HEK293 (cell line): ENCODE measurements at regions not wholly inside any gene's neighbourhood (a gene's known extent, or its start where the extent isn't known, plus 50 kb on each side); places are given as distances from the start of the nearest gene placed in this dataset.

Experiments
- CTCF ChIA-PET: fragments of 350-600 bp; formaldehyde crosslinking; extraction: SDS; loops from one replicate; lab custom pipeline; 2021; ENCODE audit warnings: antibody characterized with exemption; lab: Yijun Ruan, JAX
- POLR2A ChIA-PET: fragments of 300-600 bp; formaldehyde crosslinking; extraction: SDS; loops from one replicate; lab custom pipeline; 2020; ENCODE audit warnings: antibody characterized with exemption, inconsistent platforms; lab: Yijun Ruan, JAX
- H3K27ac ChIP-seq: fragments of 200-500 bp; sonication (Bioruptor generic); 2 replicates; pipeline ENCODE4 v1.5.1; 2014; ENCODE audit warnings: low read depth, low read length, control low read depth, inconsistent platforms; ENCODE audit errors: extremely low read depth
- H3K36me3 ChIP-seq, 2 experiments: fragments of 200-500 bp in 1 of 2; sonication (Bioruptor generic) in 1 of 2; 1 replicate in 1 of 2; 2 replicates in 1 of 2; pipeline ENCODE4 v1.5.1; 2014 to 2017; ENCODE audit warnings: inconsistent platforms in 2 of 2, low read length in 2 of 2; ENCODE audit not compliant: control insufficient read depth in 2 of 2, insufficient read depth in 1 of 2
- H3K4me1 ChIP-seq: fragments of 200-500 bp; sonication (Bioruptor generic); 2 replicates; pipeline ENCODE4 v1.5.1; 2014; ENCODE audit warnings: mild to moderate bottlenecking, low read length, inconsistent platforms; ENCODE audit not compliant: control insufficient read depth, insufficient read depth
- H3K4me3 ChIP-seq: 2 replicates; pipeline ENCODE4 v1.5.1; 2011; ENCODE audit warnings: low read depth, mild to moderate bottlenecking, control low read depth, low read length, moderate library complexity
- H3K9me3 ChIP-seq: fragments of 200-500 bp; sonication (Bioruptor generic); 2 replicates; pipeline ENCODE4 v1.5.1; 2014; ENCODE audit warnings: low read depth, low read length, inconsistent platforms; ENCODE audit not compliant: control insufficient read depth, insufficient read depth
- KLF16 ChIP-seq: fragments of 450-650 bp; formaldehyde crosslinking; IDR thresholded peaks from 2 replicates; pipeline ENCODE4 v1.5.1; 2017; ENCODE audit warnings: missing biosample characterization, missing genetic modification characterization
- KLF17 ChIP-seq: fragments of 450-650 bp; formaldehyde crosslinking; IDR thresholded peaks from 2 replicates; pipeline ENCODE4 v1.5.1; 2016; ENCODE audit warnings: missing biosample characterization, missing genetic modification characterization
- MYNN ChIP-seq: fragments of 450-650 bp; formaldehyde crosslinking; IDR thresholded peaks from 2 replicates; pipeline ENCODE4 v1.5.1; 2016; ENCODE audit warnings: missing biosample characterization, missing genetic modification characterization, borderline replicate concordance
- SP3 ChIP-seq: fragments of 450-650 bp; formaldehyde crosslinking; IDR thresholded peaks from 2 replicates; pipeline ENCODE4 v1.5.1; 2016; ENCODE audit warnings: missing biosample characterization, missing genetic modification characterization
- TSHZ1 ChIP-seq: fragments of 450-650 bp; formaldehyde crosslinking; IDR thresholded peaks from 2 replicates; pipeline ENCODE4 v1.5.1; 2016; ENCODE audit warnings: missing biosample characterization, missing genetic modification characterization, borderline replicate concordance
- YY1 ChIP-seq: fragments of 450-650 bp; formaldehyde crosslinking; IDR thresholded peaks from 2 replicates; pipeline ENCODE4 v1.5.1; 2018; ENCODE audit warnings: missing biosample characterization, missing genetic modification characterization
- ZBTB6 ChIP-seq: fragments of 450-650 bp; formaldehyde crosslinking; IDR thresholded peaks from 2 replicates; pipeline ENCODE4 v1.5.1; 2017; ENCODE audit warnings: missing biosample characterization, missing genetic modification characterization
- ZBTB7A ChIP-seq: fragments of 450-650 bp; formaldehyde crosslinking; IDR thresholded peaks from 2 replicates; pipeline ENCODE4 v1.5.1; 2016; ENCODE audit warnings: low read depth, missing biosample characterization, missing genetic modification characterization
- ZBTB8A ChIP-seq: fragments of 450-650 bp; formaldehyde crosslinking; IDR thresholded peaks from 2 replicates; pipeline ENCODE4 v1.5.1; 2016; ENCODE audit warnings: missing biosample characterization, missing genetic modification characterization
- ZNF138 ChIP-seq: fragments of 450-650 bp; formaldehyde crosslinking; IDR thresholded peaks from 2 replicates; pipeline ENCODE4 v1.5.1; 2016; ENCODE audit warnings: missing biosample characterization, missing genetic modification characterization, borderline replicate concordance
- ZNF184 ChIP-seq: fragments of 450-650 bp; IDR thresholded peaks from 2 replicates; pipeline ENCODE4 v1.5.1; 2018; ENCODE audit warnings: missing biosample characterization, mild to moderate bottlenecking, missing genetic modification characterization
- ZNF404 ChIP-seq: fragments of 450-650 bp; formaldehyde crosslinking; IDR thresholded peaks from 2 replicates; pipeline ENCODE4 v1.5.1; 2017; ENCODE audit warnings: missing biosample characterization, missing genetic modification characterization
- ZNF416 ChIP-seq: fragments of 450-650 bp; formaldehyde crosslinking; IDR thresholded peaks from 2 replicates; pipeline ENCODE4 v1.5.1; 2016; ENCODE audit warnings: missing biosample characterization, missing genetic modification characterization
- ZNF621 ChIP-seq: fragments of 450-650 bp; formaldehyde crosslinking; IDR thresholded peaks from 2 replicates; pipeline ENCODE4 v1.5.1; 2017; ENCODE audit warnings: missing biosample characterization, missing genetic modification characterization
- ZNF654 ChIP-seq: fragments of 450-650 bp; formaldehyde crosslinking; IDR thresholded peaks from 2 replicates; pipeline ENCODE4 v1.5.1; 2016; ENCODE audit warnings: low read depth, missing biosample characterization, missing genetic modification characterization
- ZNF791 ChIP-seq: fragments of 450-650 bp; formaldehyde crosslinking; IDR thresholded peaks from 2 replicates; pipeline ENCODE4 v1.5.1; 2016; ENCODE audit warnings: missing biosample characterization, missing genetic modification characterization
- ZNF792 ChIP-seq: fragments of 450-650 bp; formaldehyde crosslinking; IDR thresholded peaks from 2 replicates; pipeline ENCODE4 v1.5.1; 2016; ENCODE audit warnings: missing biosample characterization, missing genetic modification characterization
- ZSCAN18 ChIP-seq: fragments of 450-650 bp; formaldehyde crosslinking; IDR thresholded peaks from 2 replicates; pipeline ENCODE4 v1.5.1; 2016; ENCODE audit warnings: missing biosample characterization, missing genetic modification characterization
- ZSCAN4 ChIP-seq: fragments of 450-650 bp; formaldehyde crosslinking; IDR thresholded peaks from 2 replicates; pipeline ENCODE4 v1.5.1; 2017; ENCODE audit warnings: missing biosample characterization, missing genetic modification characterization
- TF ChIP-seq, protein P1 (sequence below): IDR thresholded peaks from 2 replicates; pipeline ENCODE4 v1.6.1; 2011; ENCODE audit warnings: mild to moderate bottlenecking, low read depth, low read length, borderline replicate concordance

- no peak overlapping the region for H3K27ac ChIP-seq
- CTCF ChIA-PET = no interaction called here
Observed at GRCh38 chr2:128552806-128553551, 234.3 kb upstream of the HS6ST1 start.

DNA sequence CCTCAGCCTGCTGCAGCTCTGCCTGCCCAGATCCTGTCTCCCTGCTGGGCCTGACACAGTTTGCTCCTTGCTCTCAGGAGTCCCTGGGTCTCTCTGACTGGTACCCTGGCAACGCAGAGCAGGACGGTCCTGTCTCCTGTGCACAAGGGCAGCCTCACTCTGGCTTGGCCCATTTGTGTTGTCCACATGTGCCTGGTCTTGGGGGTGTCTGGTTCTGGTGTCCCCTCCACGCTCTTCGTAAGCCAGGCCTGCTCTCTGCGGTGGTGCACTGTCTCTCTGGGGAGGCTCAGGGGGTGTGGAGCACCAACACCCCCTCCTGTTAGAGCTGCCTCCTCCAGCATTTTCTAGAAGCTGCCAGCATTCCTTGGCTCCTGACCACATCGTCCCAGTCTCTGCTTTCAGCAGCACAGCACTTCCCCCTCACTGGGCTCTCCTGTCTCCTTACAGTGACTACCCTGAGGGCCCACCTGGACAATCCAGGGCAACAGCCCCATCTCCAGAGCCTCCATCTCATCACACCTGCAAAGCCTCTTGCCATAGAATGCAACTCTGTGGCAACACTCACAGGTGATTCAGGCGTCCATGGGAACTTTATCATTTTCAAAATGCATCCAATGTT, 235.6 kb upstream of the HS6ST1 start:
- TF ChIP-seq ZNF791 (tag by site-specific recombination) (no peak), SP3 (no peak), ZNF184 (no peak)
- ChIA-PET POLR2A (no interaction called here), CTCF (no interaction called here)
- Histone ChIP-seq H3K9me3 (no peaks in the 10 kb centered on the region), H3K36me3 (no peaks in the 10 kb centered on the region), H3K27ac (no peak overlapping the region), H3K4me1 (no peaks in the 10 kb centered on the region), H3K4me3 (no peak overlapping the region)

More at GRCh38 chr2:128552806-128553551, 234.3 kb upstream of the HS6ST1 start:
- H3K9me3 ChIP-seq = no peaks in the 10 kb centered on the region
- no peak overlapping the region for H3K4me3 ChIP-seq
- POLR2A ChIA-PET = no interaction called here
- TF ChIP-seq ZSCAN18 (tag by site-specific recombination) = no peak
- TF ChIP-seq ZBTB7A (tag by site-specific recombination) = no peak
- no peak for TF ChIP-seq ZNF621 (tag by site-specific recombination)
- TF ChIP-seq KLF16 (tag by site-specific recombination) = no peak
- H3K36me3 ChIP-seq = no peaks in the 10 kb centered on the region
- no peaks in the 10 kb centered on the region for H3K4me1 ChIP-seq

GRCh38 chr2:128555433-128555832, 236.8 kb upstream of the HS6ST1 start:
- ChIA-PET CTCF (no interaction called here), POLR2A (no interaction called here)
- Histone ChIP-seq H3K36me3 (no peaks in the 10 kb centered on the region), H3K27ac (no peak overlapping the region), H3K9me3 (no peaks in the 10 kb centered on the region), H3K4me3 (no peak overlapping the region), H3K4me1 (no peaks in the 10 kb centered on the region)
- no peak for TF ChIP-seq MYNN (tag by site-specific recombination)
- no peak for TF ChIP-seq ZNF416 (tag by site-specific recombination)
- no peak for TF ChIP-seq ZBTB8A (tag by site-specific recombination)
- TF ChIP-seq YY1 (tag by site-specific recombination) = no peak
- TF ChIP-seq, protein P1, sequence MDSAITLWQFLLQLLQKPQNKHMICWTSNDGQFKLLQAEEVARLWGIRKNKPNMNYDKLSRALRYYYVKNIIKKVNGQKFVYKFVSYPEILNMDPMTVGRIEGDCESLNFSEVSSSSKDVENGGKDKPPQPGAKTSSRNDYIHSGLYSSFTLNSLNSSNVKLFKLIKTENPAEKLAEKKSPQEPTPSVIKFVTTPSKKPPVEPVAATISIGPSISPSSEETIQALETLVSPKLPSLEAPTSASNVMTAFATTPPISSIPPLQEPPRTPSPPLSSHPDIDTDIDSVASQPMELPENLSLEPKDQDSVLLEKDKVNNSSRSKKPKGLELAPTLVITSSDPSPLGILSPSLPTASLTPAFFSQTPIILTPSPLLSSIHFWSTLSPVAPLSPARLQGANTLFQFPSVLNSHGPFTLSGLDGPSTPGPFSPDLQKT = no peak
- TF ChIP-seq ZBTB6 (tag by site-specific recombination) = no peak
- TF ChIP-seq KLF17 (tag by site-specific recombination) = no peak
- no peak for TF ChIP-seq ZNF792
- TF ChIP-seq ZNF404 (tag by site-specific recombination) = no peak
- TF ChIP-seq TSHZ1 = no peak
- TF ChIP-seq ZNF138 (tag by site-specific recombination) = no peak
- TF ChIP-seq ZSCAN4 = no peak
- no peak for TF ChIP-seq ZNF654 (tag by site-specific recombination)
